ENCODE measurements at regions not wholly inside any gene's neighbourhood (a gene's known extent, or its start where the extent isn't known, plus 50 kb on each side); places are given as distances from the start of the nearest gene placed in this dataset.

DNA sequence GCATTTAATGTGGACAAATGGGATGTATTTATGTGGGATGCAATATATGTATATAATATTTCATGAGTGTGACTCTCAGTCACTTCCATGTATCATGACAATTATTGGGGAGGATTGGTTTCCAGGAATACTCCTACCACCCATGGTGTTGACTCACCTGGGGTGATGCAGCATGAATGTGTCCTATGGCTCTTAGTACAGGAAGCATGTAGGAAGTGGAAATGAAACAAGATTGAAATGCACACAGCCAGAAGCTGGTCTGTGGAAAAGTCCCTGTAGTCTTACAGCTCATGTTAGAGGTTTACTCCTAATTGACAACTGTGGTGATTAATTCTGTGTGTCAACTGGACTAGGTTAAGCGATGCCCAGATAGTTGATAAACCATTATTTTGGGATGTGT is 89.3 kb upstream of the HAAO start:
- Histone ChIP-seq H3K9ac (ENCODE audit: low read depth in 1 of 2, low read length in 2 of 2) (no peak overlapping the region), H3K27me3 (ENCODE audit: control insufficient read depth in 4 of 4, insufficient read depth in 4 of 4, low read length in 3 of 4) (no peaks in the 10 kb centered on the region), H3K4me1 (ENCODE audit: control insufficient read depth in 4 of 4, insufficient read depth in 4 of 4, low read length in 3 of 4) (no peaks in the 10 kb centered on the region), H3K36me3 (ENCODE audit: control insufficient read depth in 4 of 4, insufficient read depth in 3 of 4, low read depth in 1 of 4, low read length in 3 of 4) (no peaks in the 10 kb centered on the region), H3K27ac (ENCODE audit: low read depth in 1 of 2, low read length in 2 of 2) (no peak overlapping the region), H3K4me3 (ENCODE audit: low read depth in 1 of 3, low read length in 3 of 3) (no peak overlapping the region), H3K9me3 (ENCODE audit: control insufficient read depth in 4 of 4, low read length in 3 of 4) (no peaks in the 10 kb centered on the region)
- no peak for DNase-seq (ENCODE audit: low spot score)
- WGBS, result 88% methylated on average over 1 of the region's 1 CpG
- TF ChIP-seq, protein P1, sequence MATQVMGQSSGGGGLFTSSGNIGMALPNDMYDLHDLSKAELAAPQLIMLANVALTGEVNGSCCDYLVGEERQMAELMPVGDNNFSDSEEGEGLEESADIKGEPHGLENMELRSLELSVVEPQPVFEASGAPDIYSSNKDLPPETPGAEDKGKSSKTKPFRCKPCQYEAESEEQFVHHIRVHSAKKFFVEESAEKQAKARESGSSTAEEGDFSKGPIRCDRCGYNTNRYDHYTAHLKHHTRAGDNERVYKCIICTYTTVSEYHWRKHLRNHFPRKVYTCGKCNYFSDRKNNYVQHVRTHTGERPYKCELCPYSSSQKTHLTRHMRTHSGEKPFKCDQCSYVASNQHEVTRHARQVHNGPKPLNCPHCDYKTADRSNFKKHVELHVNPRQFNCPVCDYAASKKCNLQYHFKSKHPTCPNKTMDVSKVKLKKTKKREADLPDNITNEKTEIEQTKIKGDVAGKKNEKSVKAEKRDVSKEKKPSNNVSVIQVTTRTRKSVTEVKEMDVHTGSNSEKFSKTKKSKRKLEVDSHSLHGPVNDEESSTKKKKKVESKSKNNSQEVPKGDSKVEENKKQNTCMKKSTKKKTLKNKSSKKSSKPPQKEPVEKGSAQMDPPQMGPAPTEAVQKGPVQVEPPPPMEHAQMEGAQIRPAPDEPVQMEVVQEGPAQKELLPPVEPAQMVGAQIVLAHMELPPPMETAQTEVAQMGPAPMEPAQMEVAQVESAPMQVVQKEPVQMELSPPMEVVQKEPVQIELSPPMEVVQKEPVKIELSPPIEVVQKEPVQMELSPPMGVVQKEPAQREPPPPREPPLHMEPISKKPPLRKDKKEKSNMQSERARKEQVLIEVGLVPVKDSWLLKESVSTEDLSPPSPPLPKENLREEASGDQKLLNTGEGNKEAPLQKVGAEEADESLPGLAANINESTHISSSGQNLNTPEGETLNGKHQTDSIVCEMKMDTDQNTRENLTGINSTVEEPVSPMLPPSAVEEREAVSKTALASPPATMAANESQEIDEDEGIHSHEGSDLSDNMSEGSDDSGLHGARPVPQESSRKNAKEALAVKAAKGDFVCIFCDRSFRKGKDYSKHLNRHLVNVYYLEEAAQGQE (IDR thresholded peaks at IDR 0.05), result no peak
- TF ChIP-seq HNF4A (conservative IDR thresholded peaks at IDR 0.05) (no peak), NR2F2 (IDR thresholded peaks at IDR 0.05) (no peak), RXRA (IDR thresholded peaks at IDR 0.05) (no peak), SP1 (IDR thresholded peaks at IDR 0.05) (no peak), HNF4G (IDR thresholded peaks at IDR 0.05) (no peak), ZBTB33 (IDR thresholded peaks at IDR 0.05) (no peak), FOXA1 (IDR thresholded peaks at IDR 0.05) (no peak)
- TF ChIP-seq, protein P2, sequence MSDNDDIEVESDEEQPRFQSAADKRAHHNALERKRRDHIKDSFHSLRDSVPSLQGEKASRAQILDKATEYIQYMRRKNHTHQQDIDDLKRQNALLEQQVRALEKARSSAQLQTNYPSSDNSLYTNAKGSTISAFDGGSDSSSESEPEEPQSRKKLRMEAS (IDR thresholded peaks at IDR 0.05), result no peak

DNA sequence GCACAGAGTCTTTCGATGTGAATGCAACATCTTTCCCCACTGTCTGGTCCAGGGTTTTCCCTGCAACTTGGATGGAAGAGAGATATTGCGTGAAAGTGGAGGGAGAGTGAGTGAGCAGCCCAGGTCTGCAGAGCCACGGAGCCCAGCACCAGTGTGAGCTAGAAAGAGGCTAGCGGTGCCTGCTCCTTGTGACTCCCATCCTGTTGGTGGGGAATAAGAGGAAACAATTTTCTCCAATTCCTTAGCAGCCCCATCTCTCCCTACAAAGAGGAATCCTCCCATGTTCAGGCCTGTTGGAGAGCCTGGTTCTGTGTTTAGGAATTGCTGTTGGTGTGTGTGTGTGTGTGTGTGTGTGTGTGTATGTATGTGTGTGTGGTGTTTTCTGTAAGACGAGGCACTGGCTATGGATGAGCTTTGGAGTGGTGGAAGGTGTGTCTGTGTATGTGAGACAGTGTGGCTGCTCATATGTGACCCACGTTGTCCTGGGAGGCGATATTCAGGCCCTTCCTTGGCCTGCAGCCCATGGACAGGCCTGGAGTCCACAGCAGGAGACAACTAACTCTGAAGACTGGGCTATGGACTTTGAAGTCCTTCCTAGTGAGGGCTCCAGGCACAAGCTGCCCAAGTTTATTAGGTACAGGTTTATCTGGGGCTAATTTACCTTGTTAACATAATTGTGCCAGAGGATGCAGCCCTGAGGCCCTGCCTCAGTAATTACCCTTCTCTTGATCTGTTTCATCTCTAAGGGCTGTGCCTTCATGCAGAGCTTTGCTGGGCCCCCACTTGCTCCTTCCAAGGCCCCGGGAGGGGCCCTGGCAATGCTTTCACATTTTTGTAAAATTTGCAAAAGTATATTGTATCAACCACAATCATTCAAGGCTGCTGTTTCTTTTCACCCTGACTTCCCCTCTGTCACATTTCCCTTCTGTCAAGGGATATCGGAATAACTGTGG is 88.6 kb upstream of the HAAO start:
- no peaks in the 10 kb centered on the region for H3K4me1 ChIP-seq (ENCODE audit: control insufficient read depth in 4 of 4, insufficient read depth in 4 of 4, low read length in 3 of 4)
- no peaks in the 10 kb centered on the region for H3K36me3 ChIP-seq (ENCODE audit: control insufficient read depth in 4 of 4, insufficient read depth in 3 of 4, low read depth in 1 of 4, low read length in 3 of 4)
- no peak overlapping the region for H3K9ac ChIP-seq (ENCODE audit: low read depth in 1 of 2, low read length in 2 of 2)
- no peaks in the 10 kb centered on the region for H3K9me3 ChIP-seq (ENCODE audit: control insufficient read depth in 4 of 4, low read length in 3 of 4)
- H3K4me3 ChIP-seq (ENCODE audit: low read depth in 1 of 3, low read length in 3 of 3), result no peak overlapping the region
- no peak for DNase-seq (ENCODE audit: low spot score)
- 79% methylated on average over 9 of the region's 9 CpGs for WGBS
- H3K27ac ChIP-seq (ENCODE audit: low read depth in 1 of 2, low read length in 2 of 2), result peak overlapping the region; percentile 38 to 45
- H3K27me3 ChIP-seq (ENCODE audit: control insufficient read depth in 4 of 4, insufficient read depth in 4 of 4, low read length in 3 of 4), result no peaks in the 10 kb centered on the region
- TF ChIP-seq, protein P1 (IDR thresholded peaks at IDR 0.05), result no peak
- no peak for TF ChIP-seq HNF4A (conservative IDR thresholded peaks at IDR 0.05)
- no peak for TF ChIP-seq YY1 (IDR thresholded peaks at IDR 0.05)
- no peak for TF ChIP-seq GABPA (IDR thresholded peaks at IDR 0.05 in 1 of 2, conservative IDR thresholded peaks at IDR 0.05 in 1 of 2)
- TF ChIP-seq FOXA2 (IDR thresholded peaks at IDR 0.05), result no peak
- TF ChIP-seq ATF3 (IDR thresholded peaks at IDR 0.05), result no peak
- TF ChIP-seq JUND (IDR thresholded peaks at IDR 0.05), result no peak
- TF ChIP-seq, protein P2 (IDR thresholded peaks at IDR 0.05), result no peak
- TF ChIP-seq FOXA1 (IDR thresholded peaks at IDR 0.05), result no peak
- no peak for TF ChIP-seq RXRA (IDR thresholded peaks at IDR 0.05)
- no peak for TF ChIP-seq TAF1 (conservative IDR thresholded peaks at IDR 0.05)
- no peak for TF ChIP-seq RAD21 (IDR thresholded peaks at IDR 0.05)
- TF ChIP-seq ZBTB33 (IDR thresholded peaks at IDR 0.05), result no peak
- TF ChIP-seq SP1 (IDR thresholded peaks at IDR 0.05), result no peak

Measured in liver (tissue), 7 donors.